Hepatocyte (in vitro differentiated cells): ENCODE measurements at regions not wholly inside any gene's neighbourhood (a gene's known extent, or its start where the extent isn't known, plus 50 kb on each side); places are given as distances from the start of the nearest gene placed in this dataset.

ENCODE experiments used
- EZH2 ChIP-seq: fragments of 200-600 bp; sonication (generic); IDR thresholded peaks from 2 replicates; pipeline ENCODE4 v1.6.1; 2016; ENCODE audit warnings: antibody characterized with exemption, mild to moderate bottlenecking, borderline replicate concordance
- EZH2phosphoT487 ChIP-seq: fragments of 200-600 bp; sonication (generic); IDR thresholded peaks from one replicate; pipeline ENCODE4 v1.6.1; 2018; ENCODE audit warnings: antibody characterized with exemption, mild to moderate bottlenecking, low read depth, moderate library complexity; ENCODE audit not compliant: unreplicated experiment, severe bottlenecking
- TF ChIP-seq, protein P1 (sequence below): fragments of 200-600 bp; sonication (generic); IDR thresholded peaks from 2 replicates; pipeline ENCODE4 v1.5.1; 2016; ENCODE audit warnings: antibody characterized with exemption, mild to moderate bottlenecking; ENCODE audit not compliant: poor library complexity

DNA sequence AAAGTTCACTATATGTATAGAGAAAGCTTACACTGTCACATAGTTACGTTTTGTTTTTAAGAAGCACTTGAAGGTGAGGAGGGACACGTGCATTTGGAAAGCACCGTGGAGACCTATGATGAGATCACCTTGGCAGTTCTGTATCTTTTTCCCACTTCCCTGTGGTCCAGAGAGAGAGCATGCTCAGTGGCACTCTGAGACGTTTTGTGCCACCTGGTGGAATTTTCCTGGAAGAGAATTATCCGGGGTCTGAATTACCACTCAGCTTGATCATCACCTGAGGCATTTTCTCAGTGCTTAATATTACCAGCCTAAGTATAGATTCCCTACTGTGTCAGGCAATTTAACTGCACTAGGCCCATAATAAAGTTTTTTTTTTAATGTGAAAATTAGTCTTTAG, 469.4 kb upstream of the SMIM21 start:
- TF ChIP-seq, protein P1, sequence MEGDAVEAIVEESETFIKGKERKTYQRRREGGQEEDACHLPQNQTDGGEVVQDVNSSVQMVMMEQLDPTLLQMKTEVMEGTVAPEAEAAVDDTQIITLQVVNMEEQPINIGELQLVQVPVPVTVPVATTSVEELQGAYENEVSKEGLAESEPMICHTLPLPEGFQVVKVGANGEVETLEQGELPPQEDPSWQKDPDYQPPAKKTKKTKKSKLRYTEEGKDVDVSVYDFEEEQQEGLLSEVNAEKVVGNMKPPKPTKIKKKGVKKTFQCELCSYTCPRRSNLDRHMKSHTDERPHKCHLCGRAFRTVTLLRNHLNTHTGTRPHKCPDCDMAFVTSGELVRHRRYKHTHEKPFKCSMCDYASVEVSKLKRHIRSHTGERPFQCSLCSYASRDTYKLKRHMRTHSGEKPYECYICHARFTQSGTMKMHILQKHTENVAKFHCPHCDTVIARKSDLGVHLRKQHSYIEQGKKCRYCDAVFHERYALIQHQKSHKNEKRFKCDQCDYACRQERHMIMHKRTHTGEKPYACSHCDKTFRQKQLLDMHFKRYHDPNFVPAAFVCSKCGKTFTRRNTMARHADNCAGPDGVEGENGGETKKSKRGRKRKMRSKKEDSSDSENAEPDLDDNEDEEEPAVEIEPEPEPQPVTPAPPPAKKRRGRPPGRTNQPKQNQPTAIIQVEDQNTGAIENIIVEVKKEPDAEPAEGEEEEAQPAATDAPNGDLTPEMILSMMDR = peak; percentile 60
- no peak for TF ChIP-seq EZH2
- no peak for TF ChIP-seq EZH2phosphoT487
